NCI-H1092 treated with DMSO at 0.1 percent for 48 hours (cell line): ENCODE measurements at regions not wholly inside any gene's neighbourhood (a gene's known extent, or its start where the extent isn't known, plus 50 kb on each side); places are given as distances from the start of the nearest gene placed in this dataset.
"Not testable (repeated sequence)": the region's sequence is repeated elsewhere in the genome, so short reads cannot be mapped to it uniquely, and the experiment has no call there.

Experiments
- DNase-seq: peaks from one replicate; lab custom pipeline; 2025; lab: John Stamatoyannopoulos, UW

DNA sequence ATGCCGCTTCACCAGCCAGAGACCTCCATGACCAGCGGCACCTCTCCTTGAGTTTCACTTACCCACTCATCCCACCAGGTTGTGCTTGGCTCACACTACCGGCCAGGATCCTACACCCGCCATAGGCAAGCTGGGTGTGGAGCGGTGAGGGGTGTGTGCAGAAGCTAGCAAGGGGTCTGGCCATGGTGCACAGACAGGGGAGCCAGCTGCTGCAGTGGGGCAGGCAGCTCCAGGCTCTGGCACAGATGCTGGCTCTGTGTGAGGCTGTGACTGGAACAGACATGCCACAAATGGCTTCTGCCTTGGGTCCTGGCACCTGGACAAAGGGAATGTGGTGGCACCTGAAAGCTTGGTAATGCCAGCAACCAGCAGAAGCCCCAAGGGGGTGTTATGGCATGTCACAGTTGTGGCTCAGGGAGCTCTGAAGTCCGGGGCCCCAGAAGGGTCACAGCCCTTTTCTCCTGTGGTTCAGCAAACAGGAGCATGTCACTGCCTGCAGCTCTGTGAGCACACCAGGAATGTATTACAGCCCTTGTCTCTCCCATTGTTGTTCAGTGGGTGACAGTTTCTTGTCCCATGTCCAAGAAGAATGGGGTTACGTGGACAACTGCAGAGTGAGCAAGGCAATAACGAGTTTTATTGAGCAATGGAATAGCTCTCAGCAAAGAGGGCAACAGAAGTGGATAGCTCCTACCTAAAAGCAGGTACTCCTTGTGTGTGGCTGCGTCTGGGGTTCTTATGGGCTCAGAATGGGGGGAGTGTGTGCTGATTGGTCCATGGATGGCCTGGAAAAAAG lies 2791.0 kb upstream of the PCDH20 start:
- no peak for DNase-seq

DNA sequence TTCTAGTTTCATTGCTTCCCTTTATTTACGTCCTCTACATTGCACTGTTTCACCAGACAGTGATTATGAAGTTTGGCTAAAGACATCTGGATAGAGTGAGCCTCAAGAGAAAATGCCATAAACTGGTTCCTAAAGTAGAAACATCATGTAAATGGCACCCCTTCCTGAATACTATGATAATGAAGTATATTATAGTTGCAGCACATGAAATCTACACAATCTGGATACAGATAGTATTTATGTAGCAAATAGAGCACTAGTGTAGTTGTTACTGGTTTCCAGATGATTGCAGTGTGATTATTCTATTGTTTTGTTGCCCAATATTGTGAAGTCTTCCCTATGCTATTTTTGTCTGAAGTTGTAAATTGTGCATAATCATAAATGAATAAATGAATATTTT lies 2786.9 kb upstream of the PCDH20 start:
- DNase-seq = no peak

DNA sequence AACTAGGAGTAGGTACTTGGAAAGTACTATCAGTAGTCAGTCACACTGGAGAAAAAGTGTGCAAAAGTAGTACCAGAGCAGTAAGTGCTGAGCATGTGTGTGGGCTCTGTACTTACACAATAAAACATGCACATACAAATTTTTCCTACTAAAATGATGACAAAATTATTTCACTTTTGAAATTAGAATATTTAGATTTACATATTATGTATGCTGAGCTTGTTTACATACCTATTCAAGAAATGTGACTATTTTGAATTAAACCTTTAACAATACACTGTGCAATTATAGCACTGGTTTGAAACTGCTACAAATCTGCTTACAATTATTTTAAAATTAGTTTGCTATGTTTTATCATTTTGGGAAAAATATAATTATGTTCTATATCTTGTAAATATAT lies 2781.6 kb upstream of the PCDH20 start:
- no peak for DNase-seq

GRCh38 chr13:64186503-64187250 lies 2771.0 kb upstream of the PCDH20 start:
- DNase-seq = no peak

DNA sequence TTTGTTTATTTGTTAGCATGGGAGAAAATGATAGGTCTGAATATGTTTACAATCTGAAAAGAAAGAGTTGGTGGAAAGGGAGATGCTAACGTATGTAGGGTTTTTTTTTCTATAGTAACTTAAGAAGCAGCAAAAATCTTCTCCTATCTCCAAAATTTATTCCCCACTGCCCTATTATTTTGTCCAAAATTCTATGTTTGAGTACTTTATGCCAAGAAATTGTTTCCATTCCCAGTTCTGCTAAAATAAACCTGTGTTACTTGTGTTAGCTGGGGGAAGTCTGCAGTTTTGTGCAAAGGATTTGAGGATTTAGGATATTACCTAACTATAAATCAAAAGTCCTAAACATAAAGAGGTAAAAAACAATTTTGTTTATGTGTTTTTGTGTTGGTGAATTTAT lies 2770.4 kb upstream of the PCDH20 start:
- DNase-seq = no peak

DNA sequence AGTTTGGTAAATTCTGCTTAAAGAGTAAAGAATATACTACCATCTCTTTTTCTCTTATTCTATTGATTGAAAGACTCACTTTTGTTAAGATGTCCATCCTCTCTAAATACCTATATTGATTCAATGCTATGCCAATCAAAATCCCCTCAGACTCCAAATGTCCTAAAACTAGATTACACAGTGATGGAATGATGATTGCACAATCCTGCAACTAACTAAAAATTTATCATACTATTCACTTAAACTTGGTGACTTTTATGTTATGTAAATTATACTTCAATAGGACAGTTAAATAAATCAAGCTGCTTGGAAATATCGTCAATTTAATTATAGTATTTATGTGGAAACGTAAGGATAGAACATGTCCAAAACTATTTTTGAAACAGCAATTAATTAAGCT lies 2765.1 kb upstream of the PCDH20 start:
- no peak for DNase-seq

DNA sequence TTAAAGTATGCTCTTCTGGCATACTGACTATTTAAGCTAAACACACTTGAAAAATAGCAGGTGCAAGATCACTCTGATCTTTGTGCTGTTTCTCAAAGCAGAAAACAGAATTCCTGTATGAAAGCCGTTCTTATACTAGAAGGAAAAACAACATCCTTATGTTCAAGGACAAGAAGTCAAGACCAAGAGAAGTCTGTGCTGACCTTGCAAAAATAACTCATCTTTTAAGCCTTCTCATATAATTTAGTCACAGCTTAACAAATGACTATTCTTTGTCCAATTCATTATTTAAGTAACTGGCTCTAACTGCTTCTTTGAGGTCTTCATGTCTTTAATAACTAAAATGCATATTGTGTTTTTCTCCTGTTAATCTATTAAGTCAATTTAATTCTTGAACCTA lies 2750.2 kb upstream of the PCDH20 start:
- no peak for DNase-seq

- DNase-seq = no peak
These were observed 2748.8 kb upstream of the PCDH20 start for GRCh38 chr13:64164435-64164834.

DNA sequence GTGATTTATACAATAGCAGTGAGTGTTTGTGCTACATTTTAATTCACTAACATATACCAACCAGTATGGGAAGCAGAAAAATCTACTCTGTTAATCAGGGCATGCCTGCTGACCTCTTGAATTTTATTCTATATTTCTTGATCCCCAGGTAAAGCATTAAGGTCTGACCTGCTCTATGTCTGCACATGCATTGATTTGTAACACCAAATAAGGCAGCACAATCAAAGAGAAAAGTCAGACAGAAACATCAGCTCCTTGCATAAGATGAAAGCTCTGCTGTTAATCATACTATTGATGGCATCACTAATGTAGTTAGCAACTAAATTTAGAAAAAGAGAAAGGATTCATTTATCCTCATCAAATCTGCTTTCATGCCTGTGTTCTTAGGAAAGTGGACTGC lies 2744.8 kb upstream of the PCDH20 start:
- DNase-seq = no peak

DNA sequence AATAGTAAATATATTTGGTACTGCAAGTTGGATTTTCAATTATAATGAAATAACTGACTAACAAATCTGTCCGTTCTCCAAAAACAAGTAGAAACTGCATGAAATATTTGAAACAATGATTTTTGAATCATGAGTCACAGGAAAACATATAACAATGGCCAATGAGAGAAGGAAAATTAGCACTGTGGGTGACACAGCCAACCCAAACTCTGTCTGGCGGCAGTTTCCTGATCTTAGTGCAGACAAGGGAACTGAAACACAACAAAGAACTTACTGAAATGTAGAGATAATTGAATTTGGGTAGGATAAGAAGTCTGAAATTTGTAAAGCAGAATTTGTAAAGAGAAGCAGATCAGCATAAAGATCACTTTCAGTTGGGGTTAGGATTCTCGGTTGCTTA lies 2743.3 kb upstream of the PCDH20 start:
- DNase-seq = no peak

- DNase-seq = peak; percentile 14
These were observed 2738.9 kb upstream of the PCDH20 start for GRCh38 chr13:64154514-64154913.

GRCh38 chr13:64130600-64130999 lies 2715.0 kb upstream of the PCDH20 start:
- DNase-seq = no peak

DNA sequence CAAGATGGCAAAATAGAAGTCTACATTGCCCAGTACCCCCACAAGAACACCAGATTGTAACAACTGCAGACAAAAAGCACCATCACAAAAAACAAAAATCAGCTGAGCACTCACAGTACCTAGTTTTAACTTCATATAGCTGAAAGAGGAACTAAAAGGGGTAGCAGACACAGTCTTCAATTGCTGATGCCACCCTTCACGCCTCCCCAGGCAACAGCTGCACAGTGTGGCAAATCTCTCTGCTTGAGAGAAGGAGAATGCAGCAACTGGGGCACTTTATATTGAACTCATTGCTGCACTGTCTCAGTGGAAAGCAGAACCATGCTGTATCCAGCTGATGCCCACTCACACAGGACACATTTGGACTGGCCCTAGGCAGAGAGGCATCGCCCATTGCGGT lies 2714.5 kb upstream of the PCDH20 start:
- DNase-seq = no peak

GRCh38 chr13:64127856-64128255 lies 2712.2 kb upstream of the PCDH20 start:
- no peak for DNase-seq

GRCh38 chr13:64127192-64127591 lies 2711.5 kb upstream of the PCDH20 start:
- no peak for DNase-seq

DNA sequence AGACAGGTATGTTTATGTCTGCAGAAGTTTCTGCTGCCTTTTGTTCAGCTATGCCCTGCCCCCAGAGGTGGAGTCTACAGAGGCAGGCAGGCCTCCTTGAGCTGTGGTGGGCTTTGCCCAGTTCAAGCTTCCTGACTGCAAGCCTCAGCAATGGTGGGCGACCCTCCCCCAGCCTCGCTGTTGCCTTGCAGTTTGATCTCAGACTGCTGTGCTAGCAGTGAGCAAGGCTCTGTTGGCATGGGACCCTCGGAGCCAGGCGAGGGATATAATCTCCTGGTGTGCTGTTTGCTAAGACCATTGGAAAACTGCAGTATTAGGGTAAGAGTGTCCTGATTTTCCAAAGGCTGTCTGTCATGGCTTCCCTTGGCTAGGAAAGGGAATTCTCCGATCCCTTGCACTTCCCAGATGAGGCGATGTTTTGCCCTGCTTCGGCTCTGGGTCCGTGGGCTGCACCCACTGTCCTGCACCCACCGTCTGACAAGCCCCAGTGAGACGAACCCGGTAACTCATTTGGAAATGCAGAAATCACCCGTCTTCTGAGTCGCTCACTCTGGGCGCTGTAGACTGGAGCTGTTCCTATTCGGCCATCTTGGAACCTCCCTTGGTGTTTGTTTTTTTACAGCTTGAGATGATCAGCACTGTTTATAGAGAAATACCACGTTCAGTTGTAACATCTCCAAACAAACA lies 2705.5 kb upstream of the PCDH20 start:
- not testable (repeated sequence) for DNase-seq

DNA sequence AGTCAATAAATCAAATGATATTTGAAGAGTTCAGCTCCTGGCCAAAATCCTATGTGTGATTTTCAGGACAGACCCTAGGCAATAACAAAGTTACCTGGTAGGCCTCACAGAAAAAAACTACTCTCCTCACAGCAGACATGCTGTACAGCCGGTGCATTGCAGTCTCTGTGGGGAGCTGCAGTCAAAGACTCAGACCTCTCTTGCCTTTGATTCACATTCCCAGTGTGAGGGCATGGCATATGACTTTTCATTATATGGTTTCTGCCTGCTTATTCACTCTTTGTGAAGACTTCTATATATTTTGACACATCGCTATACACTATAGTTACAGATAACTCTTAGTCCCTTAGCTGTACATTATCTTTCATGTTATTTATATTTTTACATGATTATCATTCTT lies 2684.3 kb upstream of the PCDH20 start:
- no peak for DNase-seq

DNA sequence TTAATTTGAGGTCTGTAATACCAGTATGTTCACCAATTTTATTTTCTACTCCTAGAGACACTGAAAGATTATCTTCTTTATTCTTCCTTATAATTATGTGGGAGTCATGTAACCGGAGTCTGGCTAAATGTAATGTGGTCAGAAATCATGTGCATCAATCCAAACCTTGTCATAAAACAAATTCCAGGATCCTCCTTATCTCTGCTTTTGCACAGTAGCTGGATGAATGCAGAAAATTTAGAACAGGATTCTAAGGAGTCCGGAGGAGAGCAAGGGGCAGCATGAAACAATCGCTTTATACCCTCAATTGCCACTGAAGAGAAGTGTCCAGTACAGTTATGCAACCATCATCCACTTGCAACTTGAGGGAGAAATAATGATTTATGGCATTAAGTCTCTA lies 2674.7 kb upstream of the PCDH20 start:
- no peak for DNase-seq

DNA sequence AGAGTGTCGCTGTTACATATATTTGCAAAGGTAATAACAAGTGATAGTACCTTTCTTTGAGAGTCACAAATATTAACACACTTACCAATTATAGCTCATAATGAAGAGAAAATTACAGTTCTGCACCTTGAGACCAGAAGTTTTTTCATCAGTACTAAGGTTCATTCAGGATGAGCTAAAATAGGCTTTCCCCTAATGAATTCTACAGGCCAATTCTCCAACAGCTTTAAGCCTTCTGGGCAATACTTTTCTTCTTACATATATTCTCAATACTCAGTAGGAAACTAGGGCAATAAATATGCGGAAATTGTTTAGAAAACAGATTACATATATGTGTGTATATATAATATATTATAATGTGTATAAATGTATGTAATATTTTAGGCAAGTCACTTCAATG lies 2672.8 kb upstream of the PCDH20 start:
- DNase-seq = no peak

- no peak for DNase-seq
These were observed 2672.0 kb upstream of the PCDH20 start for GRCh38 chr13:64087624-64088023.

GRCh38 chr13:64083811-64084210 lies 2668.2 kb upstream of the PCDH20 start:
- DNase-seq = no peak

GRCh38 chr13:64083396-64083795 lies 2667.7 kb upstream of the PCDH20 start:
- DNase-seq = no peak

DNA sequence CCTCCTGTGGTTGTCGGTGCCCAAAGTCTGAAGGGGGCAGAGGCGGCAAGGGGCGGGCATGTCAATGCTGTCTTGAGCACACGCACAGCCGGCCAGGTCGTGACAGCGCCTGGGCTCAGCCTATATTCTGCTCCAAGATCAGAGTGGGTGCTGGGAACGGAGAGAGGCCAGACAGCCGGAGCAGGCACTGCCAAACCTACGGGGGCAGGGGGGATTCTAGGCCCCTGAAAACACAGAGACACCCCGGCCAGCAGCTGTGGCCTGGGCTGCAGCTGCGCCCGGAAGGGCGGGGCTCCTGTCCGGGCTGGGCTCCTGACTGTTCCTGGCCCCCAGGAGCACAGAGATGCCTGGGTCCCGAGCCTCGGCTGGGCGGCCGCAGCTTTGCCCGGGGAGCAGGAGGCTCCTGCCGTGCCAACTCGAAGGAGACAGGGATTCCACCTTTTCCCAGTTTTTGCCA lies 2662.9 kb upstream of the PCDH20 start:
- DNase-seq = no peak
